Stimulated activated CD8-positive, alpha-beta memory T cell treated with anti-CD3 and anti-CD28 coated beads, Interleukin-7, amount 100 ng/mL, for 48 hours (primary cell): ENCODE measurements at regions not wholly inside any gene's neighbourhood (a gene's known extent, or its start where the extent isn't known, plus 50 kb on each side); places are given as distances from the start of the nearest gene placed in this dataset.

Experiments used
- DNase-seq, 2 donors: peaks; one replicate each; pipeline ENCODE4 v3.0.0-alpha.2; 2020; ENCODE audit warnings: low read depth in 1 of 2; ENCODE audit errors: extremely low read depth in 1 of 2

GRCh38 chr2:42910645-42911405, 118.4 kb upstream of the HAAO start:
- no peak for DNase-seq

- DNase-seq, result no peak
Observed at GRCh38 chr2:42909966-42910365, 117.6 kb upstream of the HAAO start.

GRCh38 chr2:42908518-42909200, 116.3 kb upstream of the HAAO start:
- no peak for DNase-seq

GRCh38 chr2:42907835-42908234, 115.5 kb upstream of the HAAO start:
- no peak for DNase-seq

- DNase-seq, result no peak
Observed at GRCh38 chr2:42906557-42907411, 114.4 kb upstream of the HAAO start.

GRCh38 chr2:42906111-42906556, 113.8 kb upstream of the HAAO start:
- DNase-seq, result no peak

GRCh38 chr2:42905341-42906110, 113.1 kb upstream of the HAAO start:
- DNase-seq, result no peak

- no peak for DNase-seq
Observed at GRCh38 chr2:42904576-42904876, 112.1 kb upstream of the HAAO start.

- no peak for DNase-seq
Observed at GRCh38 chr2:42903821-42904575, 111.6 kb upstream of the HAAO start.

- DNase-seq, result no peak
Observed at GRCh38 chr2:42902939-42903709, 110.7 kb upstream of the HAAO start.

GRCh38 chr2:42901076-42901640, 108.8 kb upstream of the HAAO start:
- DNase-seq, result no peak

GRCh38 chr2:42900289-42900891, 108.0 kb upstream of the HAAO start:
- DNase-seq, result no peak

- DNase-seq, result no peak
Observed at GRCh38 chr2:42897358-42897757, 105.0 kb upstream of the HAAO start.

GRCh38 chr2:42895791-42896135, 103.4 kb upstream of the HAAO start:
- DNase-seq, result no peak

GRCh38 chr2:42895134-42895790, 102.9 kb upstream of the HAAO start:
- peak in 1 of 2 donors; percentile 29 for DNase-seq

- DNase-seq, result no peak
Observed at GRCh38 chr2:42893047-42893758, 100.8 kb upstream of the HAAO start.

- DNase-seq, result no peak
Observed at GRCh38 chr2:42890791-42891355, 98.5 kb upstream of the HAAO start.
